Stimulated activated CD4-positive, alpha-beta T cell treated with anti-CD3 and anti-CD28 coated beads, Interleukin-1b, Interleukin-23, amount 100 ng/mL, for 48 hours (primary cell): ENCODE measurements at regions not wholly inside any gene's neighbourhood (a gene's known extent, or its start where the extent isn't known, plus 50 kb on each side); places are given as distances from the start of the nearest gene placed in this dataset.
"Not testable (repeated sequence)": the region's sequence is repeated elsewhere in the genome, so short reads cannot be mapped to it uniquely, and the experiment has no call there.

Experiments
- DNase-seq: peaks from one replicate; pipeline ENCODE4 v3.0.0-alpha.2; 2020

DNA sequence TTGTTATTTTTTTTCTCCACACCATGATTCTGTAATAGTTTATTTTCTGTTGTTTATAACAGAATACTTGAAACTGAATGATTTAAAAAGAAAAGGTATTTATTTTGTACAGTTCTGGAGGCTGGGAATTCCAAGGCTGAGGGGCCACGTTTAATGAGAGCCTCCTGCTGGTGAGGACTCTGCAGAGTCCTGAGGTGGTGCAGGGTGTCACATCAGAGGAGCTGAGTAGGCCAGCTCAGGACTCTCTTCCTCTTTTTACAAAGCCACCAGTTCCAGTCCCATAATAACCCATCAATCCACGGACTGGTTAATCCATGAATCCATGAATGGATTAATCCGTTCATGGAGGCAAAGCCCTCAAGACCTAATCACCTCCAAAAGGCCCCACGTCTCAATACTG, 71.6 kb downstream of the TFAP2A start:
- no peak for DNase-seq

DNA sequence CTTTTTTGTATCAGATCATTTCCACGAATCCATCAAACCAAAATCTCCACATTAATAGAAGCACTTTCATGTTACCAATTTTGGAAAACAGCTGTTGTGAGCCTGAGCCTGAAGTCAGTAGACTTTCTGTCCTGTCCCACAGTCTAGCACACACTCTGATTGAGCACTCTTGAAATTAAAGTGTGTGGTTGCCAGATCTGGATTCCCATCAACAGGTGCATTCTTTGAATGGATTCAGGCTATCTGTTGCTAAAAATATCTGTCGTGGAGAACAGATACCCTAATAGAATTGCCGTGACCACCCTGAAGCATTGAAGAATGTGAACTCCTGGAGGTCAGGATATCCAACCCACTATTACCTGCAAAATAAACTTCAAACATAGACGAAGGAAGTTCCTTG, 73.3 kb downstream of the TFAP2A start:
- DNase-seq = no peak

DNA sequence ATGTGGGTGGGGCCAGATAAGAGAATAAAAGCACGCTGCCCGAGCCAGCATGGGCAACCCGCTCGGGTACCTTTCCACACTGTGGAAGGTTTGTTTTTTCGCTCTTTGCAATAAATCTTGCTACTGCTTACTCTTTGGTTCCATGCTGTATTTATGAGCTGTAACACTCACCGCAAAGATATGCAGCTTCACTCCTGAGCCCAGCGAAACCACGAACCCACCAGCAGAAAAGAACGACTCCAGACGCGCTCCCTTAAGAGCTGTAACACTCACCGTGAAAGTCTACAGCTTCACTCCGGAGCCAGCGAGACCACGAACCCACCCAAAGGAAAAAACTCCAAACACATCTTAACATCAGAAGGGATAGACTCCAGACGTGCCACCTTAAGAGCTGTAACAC, 76.7 kb downstream of the TFAP2A start:
- no peak for DNase-seq

DNA sequence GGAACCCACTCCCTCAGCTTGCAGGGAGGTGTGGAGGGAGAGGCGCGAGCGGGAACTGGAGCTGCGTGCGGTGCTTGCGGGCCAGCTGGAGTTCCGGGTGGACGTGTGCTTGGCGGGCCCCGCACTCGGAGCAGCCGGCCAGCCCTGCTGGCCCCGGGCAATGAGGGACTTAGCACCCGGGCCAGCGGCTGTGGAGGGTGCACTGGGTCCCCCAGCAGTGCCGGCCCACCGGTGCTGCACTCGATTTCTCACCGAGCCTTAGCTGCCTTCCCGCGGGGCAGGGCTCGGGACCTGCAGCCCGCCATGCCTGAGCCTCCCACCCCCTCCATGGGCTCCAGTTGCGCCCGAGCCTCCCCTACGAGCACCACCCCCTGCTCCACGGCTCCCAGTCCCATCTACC, 77.5 kb downstream of the TFAP2A start:
- DNase-seq = not testable (repeated sequence)

DNA sequence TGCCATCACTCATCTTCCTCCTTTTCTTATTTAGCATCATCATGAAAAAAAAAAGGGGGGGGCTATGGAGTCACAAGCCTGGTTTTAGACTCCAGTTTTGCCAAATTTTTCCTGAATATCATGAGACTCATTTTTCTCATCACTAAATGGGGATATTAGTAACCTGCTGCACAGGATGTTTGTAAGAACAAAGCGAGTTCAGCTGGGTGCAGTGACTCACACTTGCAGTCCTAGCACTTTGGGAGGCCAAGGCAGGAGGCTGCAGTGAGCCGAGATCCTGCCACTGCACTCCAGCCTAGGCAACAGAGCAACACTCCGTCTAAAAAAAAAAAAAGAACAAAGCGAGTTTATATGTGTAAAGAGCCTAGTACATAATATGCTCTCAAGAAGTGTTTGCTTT, 82.8 kb downstream of the TFAP2A start:
- no peak for DNase-seq

DNA sequence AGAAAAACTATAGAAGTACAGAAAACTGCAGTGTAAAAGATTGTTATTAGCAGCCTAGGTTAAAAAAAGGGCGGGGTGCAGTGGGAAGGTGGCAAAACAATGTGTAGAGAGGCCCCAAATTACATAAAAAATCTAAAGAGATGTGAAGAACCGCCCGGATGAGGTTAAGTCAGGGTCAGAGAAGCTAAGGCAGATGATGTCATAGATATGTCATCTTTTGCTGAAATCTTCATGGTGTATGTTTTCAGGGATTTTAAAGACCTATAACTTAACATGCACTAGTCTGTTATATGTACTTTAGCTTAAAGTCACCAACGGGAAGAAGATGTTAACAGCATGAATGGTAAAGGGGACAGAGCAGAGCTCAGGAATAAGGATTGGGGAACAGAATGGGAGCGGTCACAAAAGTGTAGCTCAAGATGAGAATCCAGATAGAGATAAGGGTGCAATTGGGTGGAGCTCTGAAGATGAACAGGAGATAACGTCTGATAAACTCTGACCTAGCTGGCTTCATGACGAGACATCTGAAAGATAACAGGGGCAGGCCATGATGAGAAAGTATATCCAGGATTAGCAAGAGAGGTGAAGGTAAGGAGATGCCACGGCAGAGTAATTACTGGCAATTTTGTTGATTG, 83.4 kb downstream of the TFAP2A start:
- DNase-seq = no peak

DNA sequence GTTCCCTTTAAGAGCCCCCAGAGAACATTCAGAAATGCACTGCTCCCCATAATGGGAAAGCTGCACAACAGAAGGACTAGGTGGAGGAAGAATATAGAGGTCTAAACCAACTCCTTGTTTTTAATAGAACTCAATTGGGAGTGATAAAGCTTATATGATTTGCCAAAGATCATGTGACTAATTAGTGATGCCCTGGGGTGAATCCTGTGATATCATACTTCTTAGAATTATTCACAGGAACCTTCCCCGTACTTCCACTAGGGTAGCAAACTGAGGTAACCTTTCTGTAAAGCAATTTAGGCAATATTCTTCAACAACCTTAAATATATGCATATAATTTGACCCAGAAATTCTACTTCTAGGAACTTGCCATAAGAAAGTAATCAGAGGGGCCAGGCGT, 84.4 kb downstream of the TFAP2A start:
- DNase-seq = no peak

DNA sequence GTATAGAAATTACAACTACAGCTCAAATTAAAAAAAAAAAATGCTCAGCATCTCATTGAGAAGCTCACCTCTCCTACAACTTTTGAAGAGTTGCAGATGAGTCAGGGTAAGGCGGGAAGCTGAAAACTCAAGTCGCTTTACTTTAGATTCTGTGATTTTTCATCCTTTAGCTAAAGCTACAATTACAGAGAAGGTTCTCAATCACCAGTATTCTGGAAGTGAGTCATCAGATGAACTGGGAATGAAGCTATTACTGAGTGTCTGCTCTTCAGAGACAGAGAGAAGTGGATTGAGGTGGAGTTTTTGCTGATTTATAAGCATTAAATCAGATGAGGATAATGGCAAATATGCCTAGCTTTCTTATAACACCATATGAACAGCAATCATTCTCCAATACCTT, 91.9 kb downstream of the TFAP2A start:
- no peak for DNase-seq

DNA sequence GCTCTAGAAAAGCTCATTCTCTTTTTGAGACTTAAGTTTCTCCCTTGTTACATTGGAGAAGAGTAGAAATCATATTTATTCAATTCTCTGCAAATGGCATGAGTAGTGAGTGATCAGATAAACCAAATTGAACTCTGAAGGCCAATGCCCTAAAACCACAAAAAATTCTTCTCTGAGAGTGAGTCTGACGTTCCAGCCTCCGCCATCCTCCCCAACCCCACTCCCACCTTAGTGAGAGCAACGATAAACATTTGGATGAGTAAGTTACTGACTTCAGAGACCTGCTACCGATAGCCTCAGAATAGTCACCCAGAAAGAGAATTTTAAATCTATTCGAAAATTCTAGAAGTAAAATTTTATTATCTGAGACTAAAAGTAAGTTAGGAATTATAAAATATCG, 94.6 kb downstream of the TFAP2A start:
- no peak for DNase-seq

DNA sequence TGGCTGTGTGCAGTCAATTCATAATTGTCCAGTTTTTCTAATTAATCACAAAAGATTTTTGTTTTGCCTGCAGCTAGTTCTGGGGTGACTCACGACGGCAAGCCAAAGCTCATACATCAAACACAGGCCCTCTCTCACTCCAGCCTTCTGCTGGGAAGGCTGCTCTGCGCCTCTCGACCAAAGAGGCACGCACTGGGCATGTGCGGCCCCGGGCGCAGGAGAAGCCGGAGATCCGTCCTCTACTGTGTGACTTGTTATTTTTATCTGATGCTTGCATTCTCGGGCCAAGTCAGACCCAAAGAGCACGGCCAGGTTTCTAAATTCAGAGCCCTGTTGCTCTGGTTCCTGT, 98.5 kb downstream of the TFAP2A start:
- DNase-seq = no peak

DNA sequence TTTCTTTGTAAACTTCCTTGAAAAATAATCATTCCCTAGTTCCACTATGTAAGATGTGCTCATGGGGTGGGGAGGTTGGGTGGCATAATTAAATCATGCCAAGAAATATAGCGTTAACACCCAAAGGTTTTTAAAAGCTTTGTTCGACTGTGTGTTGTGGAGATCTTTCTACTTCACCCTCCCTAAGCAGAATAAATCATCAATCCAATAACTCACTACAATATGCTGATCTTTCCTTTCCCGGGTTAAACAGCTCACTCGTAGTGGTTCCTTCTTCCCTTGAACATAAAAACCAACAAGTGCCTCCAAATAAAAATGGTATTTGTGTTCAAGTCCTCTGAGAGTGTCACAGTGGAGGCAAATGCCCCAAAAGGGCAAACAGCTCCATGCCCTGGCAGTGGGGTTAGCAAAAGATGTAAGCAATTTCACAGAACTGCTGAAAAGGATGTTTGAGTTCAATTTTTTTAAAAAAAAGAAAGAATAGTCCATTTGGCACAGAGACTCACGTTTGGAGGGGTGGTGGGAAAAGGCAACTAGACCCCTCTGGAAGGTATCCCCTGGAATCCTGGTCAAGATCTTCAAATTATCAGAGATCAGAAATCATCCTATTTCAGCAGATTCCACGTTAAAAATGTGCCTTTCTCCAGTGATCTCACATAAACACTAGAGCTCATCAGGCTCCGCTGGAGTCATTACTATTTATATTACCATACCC, 99.1 kb downstream of the TFAP2A start:
- no peak for DNase-seq

DNA sequence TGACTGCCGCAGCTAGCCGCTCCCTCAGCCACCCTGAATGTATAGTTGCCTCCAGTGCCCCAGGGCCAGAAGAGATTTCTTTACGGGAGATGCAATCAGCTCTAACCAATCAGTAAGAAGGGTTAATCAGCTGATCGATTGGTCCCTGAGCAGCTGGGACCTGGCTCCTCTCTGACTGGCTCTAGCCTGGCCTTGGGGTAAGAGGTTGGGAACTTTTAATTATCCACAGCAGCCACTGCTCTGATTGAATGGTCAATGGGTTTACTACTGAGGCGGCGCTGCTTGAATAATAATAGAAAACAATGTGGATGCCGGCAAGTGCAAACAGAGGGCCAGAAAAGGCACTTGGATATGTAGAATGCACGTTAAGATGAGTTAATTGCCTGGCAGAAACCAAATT, 99.8 kb downstream of the TFAP2A start:
- DNase-seq = no peak

DNA sequence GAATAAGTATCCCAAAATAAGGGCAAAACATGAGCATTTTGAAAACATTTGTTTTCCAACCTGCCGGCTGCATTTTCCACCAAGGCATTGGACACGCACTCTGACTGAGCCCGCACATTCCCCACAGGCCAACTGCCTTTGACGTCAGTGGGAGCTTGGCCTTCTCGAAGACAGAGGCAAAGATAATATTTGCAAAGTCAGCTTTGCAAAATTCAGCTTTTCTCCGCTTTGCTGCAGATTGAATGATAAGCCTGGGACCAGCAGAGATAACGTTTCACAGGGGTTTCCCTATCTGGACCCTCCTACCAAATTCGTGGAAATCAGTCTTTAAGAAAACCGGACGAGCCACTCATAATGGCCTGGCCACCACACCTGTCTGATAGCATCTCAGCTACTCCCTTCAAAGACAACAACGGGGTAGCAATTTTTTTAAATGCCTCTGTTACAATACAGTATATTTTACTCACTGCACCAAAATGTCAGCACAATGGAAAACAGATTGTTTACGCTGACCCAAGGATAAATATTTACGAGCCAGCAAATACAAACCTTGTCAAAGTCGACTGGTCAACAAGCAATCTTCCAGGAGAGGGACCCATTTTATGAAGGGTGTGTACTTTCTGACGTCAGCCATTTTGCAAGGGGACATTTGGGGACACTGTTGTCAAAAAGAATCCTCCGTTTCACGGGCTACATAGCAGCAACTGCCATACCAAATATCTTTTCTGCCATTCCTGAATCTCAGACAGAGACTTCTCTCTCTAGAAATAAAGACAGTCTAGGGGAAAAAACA, 100.5 kb downstream of the TFAP2A start:
- no peak for DNase-seq

DNA sequence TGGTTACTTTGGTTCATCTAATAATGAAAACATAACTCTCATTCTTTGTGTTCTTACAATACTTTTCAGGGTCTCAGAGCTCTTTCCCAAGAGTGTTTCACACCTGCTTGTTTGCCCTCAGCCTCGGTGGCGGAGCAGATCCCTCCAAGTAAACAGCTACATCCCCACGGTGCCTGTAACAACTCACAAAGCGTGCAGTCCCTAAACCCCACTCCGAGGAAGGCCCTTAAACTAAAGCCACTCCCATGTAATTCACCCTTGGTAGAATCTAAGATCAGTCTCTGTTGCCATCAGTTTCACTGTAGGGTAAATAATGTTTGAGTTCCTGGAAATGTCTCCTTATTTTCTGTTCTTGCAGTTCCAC, 101.1 kb downstream of the TFAP2A start:
- no peak for DNase-seq

DNA sequence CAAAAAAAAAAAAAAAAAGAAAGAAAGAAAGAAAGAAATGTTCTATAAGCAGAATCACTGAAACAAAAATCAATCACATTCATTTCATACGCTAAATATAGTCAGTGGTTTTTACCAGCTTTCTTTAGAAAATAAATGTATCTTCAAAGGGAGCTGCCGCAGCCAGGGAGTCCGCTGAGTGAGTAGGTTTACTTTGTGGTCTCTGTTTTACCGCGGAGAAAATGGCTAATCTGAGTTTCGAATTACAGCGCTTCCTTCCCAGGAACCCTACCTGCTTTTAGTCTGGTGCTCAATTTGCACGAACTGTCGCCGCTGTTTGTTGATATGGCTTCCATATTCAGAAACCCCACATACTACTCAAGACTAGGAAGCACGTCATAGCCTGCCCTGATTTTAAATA, 102.4 kb downstream of the TFAP2A start:
- no peak for DNase-seq

DNA sequence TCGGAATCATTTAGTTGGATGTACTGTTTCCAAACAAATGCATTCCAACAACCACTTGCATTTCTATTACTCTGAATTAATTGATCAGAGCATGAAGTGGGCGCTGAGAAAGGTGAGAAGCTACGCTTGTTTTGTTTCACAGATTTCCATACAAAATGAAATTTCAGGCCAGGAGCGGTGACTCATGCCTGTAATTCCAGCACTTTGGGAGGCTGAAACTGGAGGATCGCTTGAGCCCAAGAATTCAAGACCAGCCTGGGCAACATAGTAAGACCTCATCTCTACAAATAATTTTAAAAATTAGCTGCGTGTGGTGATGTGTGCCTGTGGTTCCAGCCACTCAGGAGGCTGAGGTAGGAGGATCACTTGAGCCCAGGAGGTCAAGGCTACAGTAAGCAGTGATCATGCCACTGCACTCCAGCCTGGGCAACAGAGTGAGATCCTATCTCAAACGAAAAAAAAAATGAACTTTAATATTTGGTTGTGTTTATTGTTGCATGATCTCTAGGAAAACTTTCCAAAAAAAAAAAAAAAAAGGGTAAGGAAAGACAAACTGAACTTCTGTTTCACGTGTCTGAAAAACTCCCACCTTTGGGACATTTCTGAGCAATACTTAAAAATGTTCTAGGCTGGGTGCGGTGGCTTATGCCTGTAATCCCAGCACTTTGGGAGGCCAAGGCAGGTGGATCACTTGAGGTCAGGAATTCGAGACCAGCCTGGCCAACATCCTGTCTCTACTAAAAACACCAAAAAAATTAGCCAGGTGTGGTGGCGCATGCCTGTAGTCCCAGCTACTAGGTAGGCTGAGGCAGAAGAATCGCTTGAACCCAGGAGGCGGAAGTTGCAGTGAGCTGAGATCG, 103.1 kb downstream of the TFAP2A start:
- not testable (repeated sequence) for DNase-seq

DNA sequence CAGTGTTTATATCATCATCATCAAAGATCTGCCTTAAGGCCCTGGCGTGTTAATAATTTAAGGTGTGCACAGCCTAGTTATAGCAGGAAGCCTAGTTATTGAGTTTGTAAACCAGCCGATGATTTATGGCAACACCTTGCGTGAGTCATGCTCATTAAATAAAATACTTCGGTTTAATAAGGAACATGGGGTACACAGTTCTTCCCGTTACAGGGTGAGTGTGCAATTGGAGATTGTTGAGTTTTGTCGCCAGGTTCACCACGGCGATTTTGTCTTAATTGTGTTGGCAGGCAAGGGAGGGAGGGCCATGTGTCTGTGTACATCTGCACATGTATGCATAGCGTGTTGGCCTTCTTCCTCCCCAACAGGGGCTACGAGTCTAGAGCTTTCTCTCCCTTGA, 104.0 kb downstream of the TFAP2A start:
- no peak for DNase-seq

DNA sequence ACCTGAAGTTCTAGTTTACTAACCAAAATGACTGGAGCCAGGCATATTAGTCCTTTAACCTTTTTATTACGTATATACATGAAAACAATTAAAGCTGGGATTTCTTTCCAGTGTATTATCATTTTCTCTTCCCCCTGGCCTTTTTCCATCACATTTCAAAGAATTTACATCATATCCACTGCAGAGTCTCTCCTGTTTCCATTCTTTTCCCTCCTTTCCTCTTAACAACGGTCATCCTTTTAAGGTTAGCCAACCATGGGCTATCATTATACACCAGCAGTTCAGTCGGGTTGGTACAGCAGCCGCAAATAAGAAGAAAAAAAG, 104.6 kb downstream of the TFAP2A start:
- DNase-seq = no peak

DNA sequence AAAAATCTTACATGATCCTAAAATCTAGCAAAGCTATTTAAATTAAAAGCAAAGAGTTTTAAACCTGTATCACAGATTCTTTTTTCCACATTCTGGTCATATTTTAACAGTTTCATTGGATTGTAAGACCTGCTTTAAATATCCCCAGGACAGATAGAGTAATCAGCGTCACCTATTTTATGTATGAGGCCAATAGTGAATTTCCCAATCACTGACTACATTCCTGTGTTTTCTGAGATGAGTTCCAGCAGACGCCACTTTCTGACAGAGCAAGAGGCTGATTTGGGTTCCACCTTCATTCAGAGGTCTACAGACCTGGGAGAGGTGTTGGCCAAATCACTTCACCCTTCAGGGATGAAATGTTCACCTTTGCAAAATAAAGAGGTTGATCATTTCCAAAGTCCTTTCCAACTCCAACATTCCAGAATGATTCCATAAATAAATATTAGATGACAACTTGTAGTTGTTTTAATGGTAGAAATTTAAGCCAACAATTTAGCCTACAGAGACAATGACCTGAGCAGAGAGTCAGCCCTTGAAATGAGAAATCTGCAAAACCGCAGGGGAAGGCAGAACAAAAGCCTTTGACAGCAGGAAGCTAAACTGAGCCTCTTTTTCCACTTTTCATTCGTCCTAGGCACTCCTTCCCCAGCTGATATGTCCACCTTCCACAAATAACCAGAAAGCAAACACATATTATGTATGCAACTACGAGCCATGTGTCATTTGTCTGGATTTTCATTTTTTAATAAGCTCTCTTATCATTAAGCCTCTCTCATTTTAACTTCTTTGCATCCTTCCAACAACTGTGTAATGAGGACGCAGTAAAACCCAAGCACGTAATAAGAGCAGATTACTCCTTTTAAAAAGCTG, 105.2 kb downstream of the TFAP2A start:
- no peak for DNase-seq

DNA sequence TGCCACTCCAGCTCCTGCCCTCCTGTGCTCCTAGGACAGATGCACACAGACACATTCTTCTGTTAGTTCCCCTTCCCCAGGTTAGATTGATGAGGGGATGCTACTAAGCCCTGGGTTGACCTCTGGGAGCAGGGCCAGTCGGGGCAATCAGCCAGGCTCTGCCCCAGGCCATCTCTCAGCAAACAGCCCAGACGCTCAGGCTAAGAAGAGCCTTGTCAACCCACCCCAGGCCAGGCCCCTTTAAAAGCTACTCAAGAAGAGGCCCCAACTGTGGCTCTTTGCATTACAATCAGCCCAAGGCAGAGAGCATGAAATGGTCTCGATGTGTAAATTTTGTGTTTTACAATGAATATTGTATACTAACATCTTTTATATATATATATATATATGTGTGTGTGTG, 107.4 kb downstream of the TFAP2A start:
- DNase-seq = no peak

DNA sequence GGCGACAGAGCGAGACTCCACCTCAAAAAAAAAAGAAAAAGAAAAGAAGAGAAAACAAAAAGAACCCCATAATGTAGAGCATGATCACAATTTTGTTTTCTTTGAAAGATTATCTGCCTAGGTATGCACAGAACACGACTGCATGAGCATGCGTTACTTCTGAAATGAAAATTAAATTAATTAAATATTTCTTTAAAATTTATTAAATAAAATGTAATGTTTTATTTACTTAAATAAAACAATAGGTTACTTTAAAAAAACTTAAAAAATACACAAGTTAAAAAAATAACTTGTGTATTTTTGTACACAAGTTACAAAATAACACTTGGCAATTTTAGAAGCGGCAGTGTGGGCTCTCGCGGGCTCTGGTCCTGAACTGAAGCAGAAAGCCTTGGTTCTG, 107.8 kb downstream of the TFAP2A start:
- DNase-seq = no peak

DNA sequence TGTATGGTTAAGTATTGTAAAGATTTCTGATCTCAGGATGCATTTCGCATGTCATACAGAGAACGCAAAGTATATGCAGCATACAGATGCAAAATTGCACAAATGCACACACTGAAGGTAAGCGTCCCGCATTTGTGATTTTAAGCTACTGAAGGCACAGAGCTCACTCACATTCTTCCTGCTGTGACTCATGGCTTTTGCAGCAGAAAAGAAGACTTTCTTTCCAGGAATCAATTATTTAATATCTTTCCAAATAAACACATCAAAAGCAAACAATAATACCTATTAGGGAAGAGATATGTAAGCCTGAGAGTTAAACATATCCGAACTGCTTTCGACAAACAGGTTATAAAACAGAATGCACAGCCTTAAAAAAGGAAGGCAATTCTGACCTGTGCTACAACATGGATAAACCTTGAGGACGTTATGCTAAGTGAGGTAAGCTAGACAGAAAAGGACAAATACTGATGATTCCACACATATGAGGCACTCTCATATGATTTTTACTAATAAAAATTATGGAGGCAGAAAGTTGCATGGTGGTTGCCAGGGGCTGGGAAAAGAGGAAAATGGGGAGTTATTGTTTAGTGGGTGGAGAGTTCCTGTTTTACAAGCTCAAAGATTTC, 109.0 kb downstream of the TFAP2A start:
- no peak for DNase-seq
